Left lung (tissue), 4 donors: ENCODE measurements at regions not wholly inside any gene's neighbourhood (a gene's known extent, or its start where the extent isn't known, plus 50 kb on each side); places are given as distances from the start of the nearest gene placed in this dataset.

Source experiments
- ATAC-seq: fragments of 200-7000 bp; cut with Tn5 transposase; one replicate; pipeline ENCODE4 v1.9.1; 2020; ENCODE audit warnings: moderate library complexity
- DNase-seq, 4 donors: peaks; one replicate each; pipeline ENCODE4 v3.0.0-alpha.2; 2013 to 2020
- H3K27ac ChIP-seq, 2 donors: fragments of 200-600 bp; sonication (generic) in 1 of 2; one replicate each; pipeline versions ENCODE4 v1.5.0 to v1.8.0; 2020 to 2021
- H3K27me3 ChIP-seq, 2 donors: fragments of 200-600 bp; sonication (generic) in 1 of 2; one replicate each; pipeline versions ENCODE4 v1.5.0 to v1.8.0; 2020 to 2021
- H3K36me3 ChIP-seq, 2 donors: fragments of 200-600 bp; sonication (generic) in 1 of 2; one replicate each; pipeline versions ENCODE4 v1.5.0 to v1.8.0; 2020 to 2021
- H3K4me1 ChIP-seq, 2 donors: fragments of 200-600 bp; one replicate each; pipeline ENCODE4 v1.8.0; 2021
- H3K4me3 ChIP-seq, 2 donors: fragments of 200-600 bp; sonication (generic) in 1 of 2; one replicate each; pipeline versions ENCODE4 v1.5.0 to v1.8.0; 2020 to 2021; ENCODE audit warnings: mild to moderate bottlenecking in 1 of 2
- H3K9me3 ChIP-seq, 2 donors: fragments of 200-600 bp; sonication (generic) in 1 of 2; one replicate each; pipeline versions ENCODE4 v1.5.0 to v1.8.0; 2020 to 2021
- intact Hi-C, 2 donors: fragments of 100-400 bp; cut with DNase I; formaldehyde crosslinking; loops; one replicate each; pipeline versions ENCODE4 v1.11.2 to v1.14.2; 2022
- TF ChIP-seq, protein P1 (sequence below), 2 donors: fragments of 200-600 bp; sonication (generic) in 1 of 2; IDR thresholded peaks; one replicate each; pipeline versions ENCODE4 v1.5.0 to v1.8.0; 2021; ENCODE audit warnings: antibody characterized with exemption in 2 of 2
- donor health status: DM: no; HTN: yes; CAD: no.
- donor health status: DM: no; HTN: no; CAD: no.

DNA sequence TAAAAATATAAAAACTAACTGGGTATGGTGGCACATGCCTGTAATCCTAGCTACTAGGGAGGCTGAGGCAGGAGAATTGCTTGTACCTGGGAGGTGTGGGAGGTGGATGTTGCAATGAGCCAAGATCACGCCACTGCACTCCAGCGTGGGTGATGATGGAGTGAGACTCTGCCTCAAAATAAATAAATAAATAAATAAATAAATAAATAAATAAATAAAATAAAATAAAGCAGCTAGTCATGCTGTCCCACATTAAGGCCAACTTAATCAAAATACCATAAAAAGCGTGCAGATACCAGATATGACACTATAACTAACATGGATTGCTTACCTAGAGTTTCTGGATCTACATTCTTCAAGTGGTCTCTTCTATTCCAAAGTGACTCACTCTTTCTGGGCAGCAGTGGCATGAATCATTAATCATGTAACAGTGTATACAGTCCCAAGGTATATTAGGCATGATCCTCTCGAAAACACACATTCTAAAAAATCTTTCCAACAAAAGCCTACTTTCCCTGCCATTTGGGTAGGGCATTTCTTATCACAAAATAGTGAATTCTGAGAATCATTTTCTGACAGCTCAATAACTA lies 187.1 kb downstream of the ELAVL2 start:
- intact Hi-C loops: no loop called here
- DNase-seq (no peak), ATAC-seq (peak; percentile 41)
- Histone ChIP-seq H3K4me3 (no peak overlapping the region), H3K9me3 (no peaks in the 10 kb centered on the region), H3K27ac (no peak overlapping the region), H3K36me3 (no peaks in the 10 kb centered on the region), H3K4me1 (no peaks in the 10 kb centered on the region), H3K27me3 (no peaks in the 10 kb centered on the region)
- TF ChIP-seq, protein P1, sequence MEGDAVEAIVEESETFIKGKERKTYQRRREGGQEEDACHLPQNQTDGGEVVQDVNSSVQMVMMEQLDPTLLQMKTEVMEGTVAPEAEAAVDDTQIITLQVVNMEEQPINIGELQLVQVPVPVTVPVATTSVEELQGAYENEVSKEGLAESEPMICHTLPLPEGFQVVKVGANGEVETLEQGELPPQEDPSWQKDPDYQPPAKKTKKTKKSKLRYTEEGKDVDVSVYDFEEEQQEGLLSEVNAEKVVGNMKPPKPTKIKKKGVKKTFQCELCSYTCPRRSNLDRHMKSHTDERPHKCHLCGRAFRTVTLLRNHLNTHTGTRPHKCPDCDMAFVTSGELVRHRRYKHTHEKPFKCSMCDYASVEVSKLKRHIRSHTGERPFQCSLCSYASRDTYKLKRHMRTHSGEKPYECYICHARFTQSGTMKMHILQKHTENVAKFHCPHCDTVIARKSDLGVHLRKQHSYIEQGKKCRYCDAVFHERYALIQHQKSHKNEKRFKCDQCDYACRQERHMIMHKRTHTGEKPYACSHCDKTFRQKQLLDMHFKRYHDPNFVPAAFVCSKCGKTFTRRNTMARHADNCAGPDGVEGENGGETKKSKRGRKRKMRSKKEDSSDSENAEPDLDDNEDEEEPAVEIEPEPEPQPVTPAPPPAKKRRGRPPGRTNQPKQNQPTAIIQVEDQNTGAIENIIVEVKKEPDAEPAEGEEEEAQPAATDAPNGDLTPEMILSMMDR (IDR thresholded peaks at IDR 0.05): no peak
